ENCODE measurements at regions not wholly inside any gene's neighbourhood (a gene's known extent, or its start where the extent isn't known, plus 50 kb on each side); places are given as distances from the start of the nearest gene placed in this dataset.

GRCh38 chr2:8281950-8282857, 399.7 kb upstream of the ID2 start:
- H3K9me3 Mint-ChIP-seq (ENCODE audit: unreplicated experiment), result peaks cover 2% of the 10 kb centered on the region
- no peaks in the 10 kb centered on the region for H3K27me3 Mint-ChIP-seq (ENCODE audit: unreplicated experiment)
- no peak for TF ChIP-seq CTCF (IDR thresholded peaks at IDR 0.05; ENCODE audit: partially characterized antibody, unreplicated experiment)
- H3K4me1 Mint-ChIP-seq (ENCODE audit: low read depth, unreplicated experiment), result peaks cover 3% of the 10 kb centered on the region
- H3K4me3 Mint-ChIP-seq (ENCODE audit: unreplicated experiment), result no peak overlapping the region
- no peak for DNase-seq
- H3K27ac Mint-ChIP-seq (ENCODE audit: unreplicated experiment), result no peak overlapping the region
- no peaks in the 10 kb centered on the region for H3K36me3 Mint-ChIP-seq (ENCODE audit: unreplicated experiment)

- Mint-ChIP-seq H3K27me3 (ENCODE audit: unreplicated experiment) (no peaks in the 10 kb centered on the region), H3K36me3 (ENCODE audit: unreplicated experiment) (no peaks in the 10 kb centered on the region), H3K4me1 (ENCODE audit: low read depth, unreplicated experiment) (peaks cover 3% of the 10 kb centered on the region), H3K27ac (ENCODE audit: unreplicated experiment) (no peak overlapping the region), H3K9me3 (ENCODE audit: unreplicated experiment) (peaks cover 3% of the 10 kb centered on the region), H3K4me3 (ENCODE audit: unreplicated experiment) (no peak overlapping the region)
- no peak for TF ChIP-seq CTCF (IDR thresholded peaks at IDR 0.05; ENCODE audit: partially characterized antibody, unreplicated experiment)
- no peak for DNase-seq
Measured at GRCh38 chr2:8282858-8283252, 399.0 kb upstream of the ID2 start.

GRCh38 chr2:8285081-8285480, 396.8 kb upstream of the ID2 start:
- TF ChIP-seq CTCF (IDR thresholded peaks at IDR 0.05; ENCODE audit: partially characterized antibody, unreplicated experiment), result no peak
- Mint-ChIP-seq H3K27ac (ENCODE audit: unreplicated experiment) (no peak overlapping the region), H3K36me3 (ENCODE audit: unreplicated experiment) (no peaks in the 10 kb centered on the region), H3K4me3 (ENCODE audit: unreplicated experiment) (no peak overlapping the region), H3K27me3 (ENCODE audit: unreplicated experiment) (no peaks in the 10 kb centered on the region), H3K9me3 (ENCODE audit: unreplicated experiment) (peaks cover 5% of the 10 kb centered on the region), H3K4me1 (ENCODE audit: low read depth, unreplicated experiment) (peaks cover 3% of the 10 kb centered on the region)
- no peak for DNase-seq

GRCh38 chr2:8285898-8286297, 396.0 kb upstream of the ID2 start:
- Mint-ChIP-seq H3K9me3 (ENCODE audit: unreplicated experiment) (peaks cover 5% of the 10 kb centered on the region), H3K27ac (ENCODE audit: unreplicated experiment) (no peak overlapping the region), H3K36me3 (ENCODE audit: unreplicated experiment) (no peaks in the 10 kb centered on the region)

More at GRCh38 chr2:8285898-8286297, 396.0 kb upstream of the ID2 start:
- DNase-seq, result no peak
- Mint-ChIP-seq H3K4me3 (ENCODE audit: unreplicated experiment) (no peak overlapping the region), H3K4me1 (ENCODE audit: low read depth, unreplicated experiment) (peaks cover 3% of the 10 kb centered on the region), H3K27me3 (ENCODE audit: unreplicated experiment) (no peaks in the 10 kb centered on the region)
- no peak for TF ChIP-seq CTCF (IDR thresholded peaks at IDR 0.05; ENCODE audit: partially characterized antibody, unreplicated experiment)
